Posterior vena cava (tissue), 2 donors: ENCODE measurements at regions not wholly inside any gene's neighbourhood (a gene's known extent, or its start where the extent isn't known, plus 50 kb on each side); places are given as distances from the start of the nearest gene placed in this dataset.
"Not testable (repeated sequence)": the region's sequence is repeated elsewhere in the genome, so short reads cannot be mapped to it uniquely, and the experiment has no call there.

Experiments
- DNase-seq: peaks from one replicate; pipeline ENCODE4 v3.0.0-alpha.2; 2020; ENCODE audit warnings: low spot score
- intact Hi-C, 2 donors: fragments of 100-400 bp; cut with DNase I; formaldehyde crosslinking; loops; one replicate each; pipeline versions ENCODE4 v1.14.1 to v1.14.2; 2022 to 2023
- donor health status: DM: yes; HTN: yes; CAD: no.
- donor health status: DM: yes; HTN: yes; CAD: no.

DNA sequence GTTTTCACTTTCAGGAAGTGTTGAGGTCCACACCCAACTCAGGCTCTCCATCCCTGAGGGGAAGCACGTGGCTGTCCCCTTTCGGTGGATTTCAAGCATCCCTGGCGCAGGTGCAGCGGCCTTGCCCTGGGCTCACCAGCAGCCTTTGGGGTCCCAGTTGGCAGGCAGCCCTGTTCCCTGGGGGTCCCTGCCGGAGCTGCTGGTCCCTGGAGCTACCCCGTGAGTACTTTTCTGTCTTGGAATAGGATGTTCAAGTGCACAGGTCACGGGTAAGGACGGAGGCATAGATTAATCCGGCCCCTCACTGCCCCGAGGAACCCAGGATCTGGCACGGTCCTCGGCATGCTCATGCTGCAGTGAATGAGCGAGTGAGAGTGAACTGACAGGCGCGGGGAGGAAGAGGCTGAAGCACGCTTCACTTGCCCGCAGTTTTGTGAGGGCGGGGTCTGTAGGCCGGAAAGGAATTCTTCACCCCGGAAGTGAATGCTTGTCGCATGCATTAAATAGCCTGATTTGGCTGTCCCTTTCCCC is 117.2 kb upstream of the FAT1 start:
- DNase-seq: peak; percentile 78
- intact Hi-C loops: no loop called here

DNA sequence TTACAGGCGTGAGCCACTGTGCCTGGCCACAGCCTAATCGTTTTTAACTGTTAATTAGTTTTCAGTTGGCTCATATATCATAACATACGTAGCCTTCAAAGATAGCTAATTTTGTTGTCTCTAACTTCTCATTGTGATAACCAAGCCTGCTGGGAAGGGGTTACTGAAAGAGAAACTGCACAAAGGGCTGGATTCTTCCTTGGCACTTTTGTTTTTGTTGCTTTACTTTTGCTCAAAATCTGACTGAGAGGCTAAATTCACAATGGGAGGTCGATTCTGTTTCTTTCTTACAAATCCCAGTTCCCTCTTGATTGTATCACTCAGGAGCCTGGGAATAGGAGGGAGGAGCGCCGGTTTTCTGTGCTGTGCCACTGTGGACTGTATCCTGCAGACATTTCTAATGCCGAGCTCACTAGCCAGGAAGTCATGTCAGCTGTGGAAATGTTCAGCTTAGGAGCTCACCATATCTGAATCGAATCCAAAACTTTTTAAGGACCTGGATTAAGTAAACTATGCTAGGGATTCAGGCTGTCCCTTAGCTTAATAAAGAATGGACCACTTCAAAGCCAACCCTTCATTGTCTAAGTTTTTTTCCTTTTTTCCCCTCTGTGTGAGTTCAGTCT is 120.5 kb upstream of the FAT1 start:
- intact Hi-C loops: loop anchor here in 1 of 2 donors (2.0 kb wide), 1 partner anchor 49 kb away; no protein-coding TSS in a partner anchor
- no peak for DNase-seq

DNA sequence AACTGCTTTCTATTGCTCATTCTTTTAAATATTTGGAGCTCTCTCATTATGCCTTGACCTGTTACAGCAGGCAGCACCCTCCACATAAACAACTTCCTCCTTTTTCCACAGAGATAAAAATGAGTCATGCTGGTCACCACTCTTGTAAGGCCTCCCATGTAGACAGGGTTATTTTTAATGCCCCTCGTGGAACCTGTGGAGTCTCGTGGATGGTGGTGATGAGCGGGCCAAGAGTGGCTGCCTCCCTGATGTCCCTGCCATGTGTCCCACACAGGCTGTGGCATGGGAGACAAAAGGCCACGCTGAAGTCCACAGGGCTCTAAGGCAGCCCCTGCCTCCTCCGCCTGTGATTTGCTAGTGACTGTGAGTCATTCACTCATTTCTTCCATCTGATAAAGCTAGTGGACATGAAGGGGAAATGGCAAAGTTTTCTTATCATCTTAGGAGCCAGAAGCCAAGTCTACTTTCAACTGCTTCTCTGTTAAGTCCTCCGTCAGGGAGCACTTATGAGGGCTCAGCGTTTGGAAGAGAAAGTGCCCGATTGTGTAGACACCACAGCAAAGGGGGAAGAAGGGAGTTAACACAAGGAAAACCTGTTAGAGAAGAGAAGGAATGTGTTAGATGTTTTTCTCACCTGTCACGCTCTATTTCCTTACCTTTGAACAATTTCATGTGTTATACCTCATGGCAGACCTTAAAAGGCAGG is 121.6 kb upstream of the FAT1 start:
- no peak for DNase-seq
- intact Hi-C loops: loop anchor here in 1 of 2 donors (2.0 kb wide), 1 partner anchor 48 kb away; no protein-coding TSS in a partner anchor

DNA sequence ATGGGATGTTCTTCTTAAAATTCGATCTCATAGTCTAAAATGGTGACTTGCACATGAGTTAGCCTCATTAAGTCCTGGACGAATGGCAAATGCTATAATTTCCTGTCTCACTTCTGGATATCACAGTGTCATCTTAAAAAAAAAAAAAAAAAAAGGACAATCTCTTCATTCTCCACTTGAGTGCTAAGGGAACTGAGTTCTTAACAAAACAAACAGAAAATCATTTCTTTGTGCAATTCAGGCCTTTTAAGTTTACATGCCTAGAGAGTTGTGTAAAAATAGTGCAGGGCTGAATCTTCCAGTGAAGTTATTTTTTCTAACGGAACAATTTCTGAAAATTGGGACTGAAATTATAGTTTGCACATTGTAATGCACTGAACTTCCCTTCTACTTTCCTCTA is 122.8 kb upstream of the FAT1 start:
- DNase-seq: no peak

DNA sequence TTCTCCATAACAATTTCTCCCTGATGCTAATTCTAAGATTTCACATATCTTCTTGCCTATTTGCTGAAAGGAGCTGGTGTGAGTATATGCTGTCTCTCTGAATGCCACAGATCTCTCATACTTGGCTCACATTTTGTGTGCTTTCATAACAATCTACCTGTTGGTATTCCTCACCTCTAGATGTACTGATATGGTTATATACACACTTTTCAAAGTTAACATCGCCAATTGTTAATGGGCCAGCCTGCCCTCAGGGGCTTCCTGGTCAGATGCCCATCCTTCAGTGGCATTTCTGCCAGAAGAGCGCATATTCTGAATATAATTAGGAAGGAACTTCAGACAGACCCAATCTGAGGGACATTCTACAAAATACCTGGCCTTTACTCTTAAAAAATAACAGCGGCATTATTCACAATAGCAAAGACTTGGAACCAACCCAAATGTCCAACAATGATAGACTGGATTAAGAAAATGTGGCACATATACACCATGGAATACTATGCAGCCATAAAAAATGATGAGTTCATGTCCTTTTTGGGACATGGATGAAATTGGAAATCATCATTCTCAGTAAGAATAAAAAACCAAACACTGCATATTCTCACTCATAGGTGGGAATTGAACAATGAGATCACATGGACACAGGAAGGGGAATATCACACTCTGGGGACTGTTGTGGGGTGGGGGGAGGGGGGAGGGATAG is 123.9 kb upstream of the FAT1 start:
- DNase-seq, intact Hi-C loops: not testable (repeated sequence)

More for the DNA sequence above, 122.8 kb upstream of the FAT1 start:
- intact Hi-C loops: no loop called here

DNA sequence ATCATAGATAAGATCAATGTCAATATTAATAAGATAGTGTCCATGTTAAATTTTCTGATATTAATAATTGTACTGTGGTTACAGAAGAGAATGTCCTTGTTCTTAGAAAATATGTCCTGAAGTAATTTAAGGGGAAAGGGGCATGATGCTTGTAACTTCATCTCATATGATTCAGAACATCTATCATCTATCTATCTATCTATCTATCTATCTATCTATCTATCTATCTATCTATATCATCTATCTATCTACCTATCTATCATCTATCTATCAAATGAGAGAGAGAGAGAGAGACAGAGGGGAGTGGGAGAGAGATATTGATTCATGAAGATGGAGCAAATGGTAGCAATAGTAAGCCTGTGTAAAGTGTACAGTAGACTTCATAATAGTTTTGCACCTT is 124.8 kb upstream of the FAT1 start:
- DNase-seq: no peak
- intact Hi-C loops: no loop called here

DNA sequence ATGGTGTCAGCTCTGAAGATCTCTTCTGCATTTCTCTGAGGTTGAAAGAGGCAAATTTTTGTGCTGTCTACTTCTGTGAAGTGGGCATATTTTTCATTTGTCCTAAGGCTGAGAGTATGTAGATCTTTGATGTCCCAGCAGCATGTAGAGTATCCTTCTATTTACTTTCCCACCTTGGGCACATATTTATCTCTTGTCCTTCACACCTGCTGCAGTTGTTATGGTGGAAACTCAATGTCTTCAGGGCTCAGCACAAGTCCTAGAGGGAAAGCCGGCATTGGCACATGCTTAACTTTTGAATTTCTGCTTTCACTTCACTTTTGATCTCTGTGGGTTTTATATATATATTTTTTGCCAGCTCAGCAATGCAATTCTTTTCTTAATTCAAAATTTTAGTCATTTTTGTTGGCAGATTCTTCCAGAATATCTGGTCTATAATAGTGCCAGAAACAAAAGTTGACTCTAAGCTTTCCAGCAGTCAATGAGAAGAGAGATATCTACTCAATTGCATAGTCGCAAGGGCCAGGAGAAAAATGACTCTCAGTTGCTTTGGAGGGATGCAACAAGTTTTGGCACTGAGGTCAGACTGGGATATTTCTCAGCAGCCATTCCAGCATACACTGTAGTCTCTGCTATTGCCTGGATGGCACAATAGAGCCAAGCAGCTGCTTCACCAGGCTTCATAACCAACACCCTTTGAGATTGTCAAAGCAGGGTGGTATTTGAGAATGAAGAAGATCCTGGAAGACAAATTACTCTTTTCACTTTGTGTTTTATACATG is 127.8 kb upstream of the FAT1 start:
- no peak for DNase-seq
- intact Hi-C loops: no loop called here

DNA sequence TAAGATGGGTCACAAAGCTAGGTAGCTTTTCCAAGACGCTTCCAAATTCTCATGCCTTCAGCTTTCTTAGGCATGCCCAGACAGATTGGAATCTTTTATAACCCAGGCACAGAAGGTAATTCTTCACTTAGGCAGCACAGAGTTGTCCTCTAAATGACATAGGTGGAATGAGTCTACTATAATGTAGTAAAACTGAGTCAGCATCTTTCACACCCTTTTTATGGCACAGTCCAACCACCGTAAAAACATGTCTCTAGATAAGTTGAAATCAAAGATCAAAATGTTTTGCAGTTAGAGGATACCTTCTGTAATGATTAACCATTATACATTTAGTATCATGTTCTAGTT is 128.4 kb upstream of the FAT1 start:
- no peak for DNase-seq
- intact Hi-C loops: no loop called here

DNA sequence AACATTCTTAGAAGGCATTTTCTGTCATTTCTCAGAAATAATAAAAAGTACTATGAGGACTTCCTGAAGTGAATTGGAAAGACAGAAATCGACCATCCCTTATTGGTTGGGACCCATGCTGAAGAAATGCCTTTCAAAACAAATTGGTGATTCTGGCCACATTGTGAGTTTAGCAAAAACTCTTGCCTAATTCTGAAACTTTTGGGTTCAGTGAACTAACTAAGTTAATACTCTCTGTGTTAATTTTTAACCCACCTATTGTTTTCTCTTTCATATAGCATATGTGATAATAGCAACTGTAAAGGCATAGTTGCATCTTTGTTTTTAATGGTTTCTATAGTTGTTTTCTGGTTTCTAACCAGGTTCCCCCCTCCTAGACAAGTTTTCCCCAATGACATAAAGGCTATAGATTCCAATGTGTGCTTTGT is 129.3 kb upstream of the FAT1 start:
- no peak for DNase-seq
- intact Hi-C loops: no loop called here

DNA sequence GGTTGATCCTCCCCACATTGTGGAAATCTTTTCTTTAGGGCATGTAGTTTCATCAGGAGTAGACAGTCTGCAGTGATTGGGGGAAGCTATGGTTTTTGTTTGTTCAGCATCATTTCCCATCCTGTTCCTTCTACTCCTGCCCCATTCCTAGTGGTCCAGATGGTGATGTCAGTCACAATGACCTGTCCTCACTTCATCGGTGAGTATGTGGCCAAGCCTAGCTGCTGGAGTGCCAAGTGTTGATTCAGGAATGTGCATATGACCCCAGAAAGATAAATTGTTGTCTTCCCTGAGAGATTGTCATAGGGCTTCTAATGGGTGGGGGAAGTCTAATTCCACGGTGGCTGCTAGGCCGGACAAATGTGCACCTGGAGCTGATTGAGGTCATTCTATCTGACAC is 130.6 kb upstream of the FAT1 start:
- intact Hi-C loops: no loop called here
- DNase-seq: no peak

DNA sequence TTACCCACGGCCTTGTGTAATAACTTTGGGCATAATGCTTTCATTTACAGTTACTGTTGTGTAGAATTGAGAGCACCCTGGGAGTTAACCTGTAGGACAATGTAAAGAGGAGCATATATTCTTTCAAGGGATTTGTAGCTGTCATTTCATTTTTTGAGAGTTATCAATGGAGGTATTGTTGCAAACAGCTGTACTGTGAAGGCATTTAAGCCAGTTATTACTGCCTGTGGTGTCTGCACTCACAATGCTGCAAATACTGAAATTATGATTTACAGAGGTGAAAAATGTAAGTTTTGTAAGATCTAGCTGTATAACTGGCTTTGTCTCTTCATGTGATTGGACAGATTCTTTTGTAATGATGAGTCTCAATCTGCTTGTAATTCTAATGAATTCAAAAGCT is 131.5 kb upstream of the FAT1 start:
- intact Hi-C loops: no loop called here

DNA sequence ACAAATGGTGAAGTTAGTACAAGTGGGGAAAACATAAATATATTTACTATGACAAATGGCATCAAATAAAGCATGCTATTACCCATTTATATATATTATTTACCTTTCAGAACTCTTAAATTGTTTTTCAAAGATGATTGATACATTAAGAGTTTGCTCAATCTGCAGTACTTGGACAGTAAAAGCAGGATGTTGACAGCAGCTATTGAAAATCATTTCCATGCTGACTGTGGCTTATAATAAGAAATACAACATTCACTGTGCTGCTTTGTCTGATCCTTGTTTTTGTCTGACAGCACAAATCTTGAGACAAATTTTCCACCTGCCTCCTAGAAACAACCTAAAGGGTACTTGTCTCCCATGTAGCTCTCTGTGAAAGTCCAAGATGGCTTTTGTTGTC is 134.1 kb upstream of the FAT1 start:
- DNase-seq: no peak
- intact Hi-C loops: no loop called here

More for the DNA sequence above, 131.5 kb upstream of the FAT1 start:
- no peak for DNase-seq

DNA sequence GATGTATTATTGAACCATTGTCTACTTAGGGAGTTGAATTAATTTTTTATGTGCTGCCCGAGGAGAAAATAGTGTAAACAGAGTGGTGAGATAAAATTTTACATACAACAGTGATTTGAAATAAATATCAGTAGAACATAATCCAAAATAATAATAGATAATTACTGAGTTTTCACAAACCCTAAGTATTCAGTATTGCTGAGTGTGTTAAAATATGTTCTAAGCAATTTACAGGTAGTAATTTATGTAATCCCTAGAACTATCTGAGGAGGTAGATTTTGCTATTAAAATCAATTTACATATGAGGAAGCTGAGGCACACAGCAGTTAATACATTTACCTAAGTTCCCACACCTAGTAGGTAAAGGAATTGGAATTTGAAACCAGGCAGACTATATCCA is 134.7 kb upstream of the FAT1 start:
- intact Hi-C loops: no loop called here
- no peak for DNase-seq

DNA sequence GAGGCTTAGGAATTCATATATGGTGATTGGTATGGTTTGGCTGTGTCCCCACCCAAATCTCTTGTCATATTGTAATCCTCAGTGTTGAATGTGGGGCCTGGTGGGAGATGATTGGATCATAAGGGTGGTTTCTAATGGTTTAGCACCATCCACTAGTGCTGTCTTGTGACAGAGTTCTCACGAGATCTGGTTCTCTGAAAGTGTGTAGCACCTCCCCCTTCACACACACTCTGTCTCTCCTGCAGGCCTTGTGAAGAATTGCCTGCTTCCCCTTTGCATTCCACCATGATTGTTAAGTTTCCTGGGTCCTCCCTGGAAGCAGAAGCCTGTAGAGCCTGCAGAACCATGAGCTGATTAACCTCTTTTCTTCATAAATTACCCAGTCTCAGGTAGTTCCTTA is 135.8 kb upstream of the FAT1 start:
- intact Hi-C loops: no loop called here
- DNase-seq: no peak

DNA sequence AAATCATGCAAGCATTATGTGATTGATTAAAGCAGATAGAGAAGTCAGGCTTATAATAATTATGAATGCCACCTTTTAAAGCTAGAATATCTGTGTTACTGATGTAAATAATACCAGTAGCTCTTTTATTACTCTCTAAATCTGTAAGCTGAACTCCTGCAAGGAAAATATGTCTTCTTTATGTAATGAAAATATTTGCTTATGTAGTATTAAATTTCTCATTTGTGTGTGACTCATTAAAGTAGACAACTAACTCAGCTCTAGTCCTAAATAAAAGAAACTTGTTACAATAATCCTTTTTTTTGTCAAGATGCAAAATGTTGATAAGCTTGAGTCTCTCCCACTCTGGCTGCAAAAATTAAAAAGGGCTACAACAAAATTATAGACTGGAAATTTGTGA is 137.7 kb upstream of the FAT1 start:
- no peak for DNase-seq
- intact Hi-C loops: no loop called here

DNA sequence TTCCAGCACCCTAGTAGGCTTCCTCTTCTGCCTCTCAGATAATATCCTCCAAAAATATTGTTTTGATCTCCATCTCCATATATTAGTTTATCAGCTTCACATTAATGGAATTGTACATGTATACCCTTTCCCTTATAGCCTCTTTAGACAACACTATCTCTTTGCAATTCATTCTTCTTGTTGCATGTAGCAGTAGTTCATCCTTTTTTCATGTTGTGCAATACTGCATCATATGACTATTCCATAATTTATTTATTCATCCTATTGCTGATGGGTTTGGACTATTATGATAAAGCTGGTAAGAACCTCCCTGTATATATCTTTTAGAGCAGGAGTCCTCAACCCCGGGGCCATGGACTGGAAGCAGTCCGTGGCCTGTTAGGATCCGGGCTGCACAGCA is 148.2 kb upstream of the FAT1 start:
- intact Hi-C loops: no loop called here
- DNase-seq: no peak

DNA sequence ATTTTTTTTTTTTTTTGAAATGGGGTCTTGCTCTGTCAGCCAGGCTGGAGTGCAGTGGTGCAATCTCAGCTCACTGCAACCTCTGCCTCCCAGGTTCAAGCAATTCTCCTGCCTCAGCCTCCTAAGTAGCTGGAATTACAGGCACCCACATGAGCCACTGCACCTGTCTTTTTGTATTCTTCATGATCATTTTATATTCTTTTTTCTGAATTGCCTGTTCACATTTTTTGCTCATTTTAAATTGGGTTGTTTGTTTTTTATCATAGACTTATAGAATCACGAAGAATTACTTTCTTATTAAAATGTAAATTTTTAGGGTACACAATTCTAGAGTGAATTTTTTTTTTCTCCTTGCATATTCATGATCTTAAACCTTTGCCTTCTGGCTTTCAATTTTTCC is 149.4 kb upstream of the FAT1 start:
- DNase-seq, intact Hi-C loops: not testable (repeated sequence)

DNA sequence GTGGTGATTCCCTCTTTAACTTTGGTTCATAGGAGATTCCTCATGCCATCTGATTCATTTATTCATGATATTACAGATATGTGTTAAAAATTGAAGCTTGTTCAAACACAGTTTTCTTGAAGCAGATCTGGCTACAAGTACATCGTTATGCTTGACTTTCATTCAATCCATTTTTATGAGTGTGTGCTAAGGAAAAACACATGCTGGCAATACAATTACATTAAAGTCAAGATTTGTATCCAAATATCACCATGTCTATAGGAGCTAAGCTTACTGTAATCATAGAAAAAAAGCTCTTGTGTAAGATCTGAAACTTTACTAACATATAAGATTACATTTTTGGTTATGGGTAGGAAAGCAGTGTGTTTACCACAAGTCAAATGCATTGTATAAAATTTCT is 151.8 kb upstream of the FAT1 start:
- intact Hi-C loops: no loop called here
- DNase-seq: no peak

DNA sequence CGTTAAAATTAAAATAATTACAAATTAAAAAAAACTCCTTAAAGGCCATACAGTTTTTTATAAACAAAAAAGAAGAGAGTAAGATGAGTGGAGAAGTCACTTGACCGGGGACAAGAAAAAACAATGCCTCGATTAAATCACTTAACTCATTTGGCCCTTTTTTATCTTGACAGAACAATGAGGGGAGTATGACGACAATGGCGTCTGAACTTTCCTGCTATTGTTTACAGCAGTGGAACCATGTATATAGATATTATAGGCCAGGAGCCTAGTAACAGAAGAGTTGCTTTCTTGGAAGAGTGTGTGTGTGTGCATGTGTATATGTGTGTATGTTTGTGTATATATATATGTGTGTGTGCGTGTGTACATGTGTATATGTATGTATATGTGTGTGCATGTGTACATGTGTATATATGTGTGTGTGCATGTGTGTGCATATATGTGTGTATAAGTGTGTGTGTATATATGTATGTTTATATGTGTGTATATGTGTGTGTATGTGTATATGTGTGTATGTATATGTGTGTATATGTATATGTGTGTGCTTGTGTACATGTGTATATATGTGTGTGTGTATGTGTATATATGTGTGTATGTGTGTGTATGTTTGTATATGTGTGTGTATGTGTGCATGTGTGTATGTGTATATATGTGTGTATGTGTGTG is 153.4 kb upstream of the FAT1 start:
- intact Hi-C loops: no loop called here
- DNase-seq: no peak
